ENCODE measurements at regions not wholly inside any gene's neighbourhood (a gene's known extent, or its start where the extent isn't known, plus 50 kb on each side); places are given as distances from the start of the nearest gene placed in this dataset.

DNA sequence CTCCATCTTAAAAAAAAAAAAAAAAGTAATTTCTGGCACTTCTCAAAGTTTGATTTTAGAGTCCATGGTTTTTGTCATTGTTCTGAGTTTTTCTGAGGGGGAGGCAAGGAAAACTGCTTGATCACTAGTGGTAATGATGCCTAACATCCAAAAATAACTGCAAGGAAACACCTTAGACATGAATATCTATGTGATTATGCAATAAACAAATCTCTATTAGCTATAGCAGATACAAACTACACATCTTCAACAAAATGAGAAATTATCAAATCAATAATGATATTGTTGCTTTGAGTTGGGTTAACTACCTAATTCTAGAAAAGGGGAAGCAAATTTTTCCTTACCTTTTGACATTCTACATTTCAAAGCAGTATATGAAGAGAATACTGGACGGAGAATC is 230.9 kb upstream of the JARID2 start:
- WGBS, 2 experiments (ENCODE audit: low coverage in 1 of 2, low lambda C conversion rate in 2 of 2, missing lambda C conversion rate in 2 of 2): 82 to 92% methylated on average over 1 of the region's 1 CpG
- no peak for DNase-seq
- Histone ChIP-seq H3F3A (ENCODE audit: insufficient read depth) (no peaks in the 10 kb centered on the region), H3K27ac (no peak overlapping the region), H4K20me1 (ENCODE audit: insufficient read depth) (no peaks in the 10 kb centered on the region), H2AFZ (no peak overlapping the region), H3K4me2 (ENCODE audit: unreplicated experiment) (no peak overlapping the region), H3K79me2 (ENCODE audit: insufficient read depth) (no peaks in the 10 kb centered on the region), H3K27me3 (replicated peaks; ENCODE audit: insufficient read depth) (no peaks in the 10 kb centered on the region), H3K36me3 (ENCODE audit: low read depth) (no peaks in the 10 kb centered on the region), H3K4me1 (ENCODE audit: insufficient read depth) (no peaks in the 10 kb centered on the region), H3K9ac (no peak overlapping the region), H3K9me2 (ENCODE audit: insufficient read depth) (no peaks in the 10 kb centered on the region), H3K9me3 (ENCODE audit: low read depth) (no peaks in the 10 kb centered on the region), H3K4me3 (no peak overlapping the region)
- in situ Hi-C loops (cut with MboI): no loop called here
- TF ChIP-seq EZH2phosphoT487 (IDR thresholded peaks at IDR 0.05; ENCODE audit: insufficient read depth, low read depth): no peak
- no peak for TF ChIP-seq EZH2 (IDR thresholded peaks at IDR 0.05; ENCODE audit: insufficient read depth, poor library complexity, severe bottlenecking)

- DNase-seq: no peak
- H3F3A ChIP-seq (ENCODE audit: insufficient read depth): no peaks in the 10 kb centered on the region
- no peaks in the 10 kb centered on the region for H3K9me3 ChIP-seq (ENCODE audit: low read depth)
- no peak overlapping the region for H3K4me3 ChIP-seq
- H3K4me1 ChIP-seq (ENCODE audit: insufficient read depth): no peaks in the 10 kb centered on the region
- H4K20me1 ChIP-seq (ENCODE audit: insufficient read depth): no peaks in the 10 kb centered on the region
- TF ChIP-seq EZH2phosphoT487 (IDR thresholded peaks at IDR 0.05; ENCODE audit: insufficient read depth, low read depth) (no peak), EZH2 (IDR thresholded peaks at IDR 0.05; ENCODE audit: insufficient read depth, poor library complexity, severe bottlenecking) (no peak)
- H3K9ac ChIP-seq: no peak overlapping the region
- no peak overlapping the region for H3K4me2 ChIP-seq (ENCODE audit: unreplicated experiment)
- in situ Hi-C loops (cut with MboI): no loop called here
- no peak overlapping the region for H3K27ac ChIP-seq
- no peak overlapping the region for H2AFZ ChIP-seq
- WGBS, 2 experiments (ENCODE audit: low coverage in 1 of 2, low lambda C conversion rate in 2 of 2, missing lambda C conversion rate in 2 of 2): 72 to 76% methylated on average over 6 of the region's 6 CpGs
- H3K79me2 ChIP-seq (ENCODE audit: insufficient read depth): no peaks in the 10 kb centered on the region
- H3K27me3 ChIP-seq (replicated peaks; ENCODE audit: insufficient read depth): no peaks in the 10 kb centered on the region
- H3K36me3 ChIP-seq (ENCODE audit: low read depth): no peaks in the 10 kb centered on the region
- H3K9me2 ChIP-seq (ENCODE audit: insufficient read depth): no peaks in the 10 kb centered on the region
These were observed 229.1 kb upstream of the JARID2 start for GRCh38 chr6:15016813-15017212.

- no peaks in the 10 kb centered on the region for H4K20me1 ChIP-seq (ENCODE audit: insufficient read depth)
- H3F3A ChIP-seq (ENCODE audit: insufficient read depth): no peaks in the 10 kb centered on the region
- H3K9ac ChIP-seq: no peak overlapping the region
- no peaks in the 10 kb centered on the region for H3K36me3 ChIP-seq (ENCODE audit: low read depth)
- TF ChIP-seq EZH2 (IDR thresholded peaks at IDR 0.05; ENCODE audit: insufficient read depth, poor library complexity, severe bottlenecking) (no peak), EZH2phosphoT487 (IDR thresholded peaks at IDR 0.05; ENCODE audit: insufficient read depth, low read depth) (no peak)
- H3K9me2 ChIP-seq (ENCODE audit: insufficient read depth): no peaks in the 10 kb centered on the region
- 20 to 32% methylated on average over 11 of the region's 11 CpGs for WGBS, 2 experiments (ENCODE audit: low coverage in 1 of 2, low lambda C conversion rate in 2 of 2, missing lambda C conversion rate in 2 of 2)
- H3K79me2 ChIP-seq (ENCODE audit: insufficient read depth): no peaks in the 10 kb centered on the region
- H3K27me3 ChIP-seq (replicated peaks; ENCODE audit: insufficient read depth): no peaks in the 10 kb centered on the region
- H3K9me3 ChIP-seq (ENCODE audit: low read depth): no peaks in the 10 kb centered on the region
- DNase-seq: peak; percentile 27
- no peak overlapping the region for H3K27ac ChIP-seq
- in situ Hi-C loops (cut with MboI): no loop called here
- H3K4me3 ChIP-seq: no peak overlapping the region
- no peak overlapping the region for H3K4me2 ChIP-seq (ENCODE audit: unreplicated experiment)
- peak overlapping the region; percentile 12 for H2AFZ ChIP-seq
- H3K4me1 ChIP-seq (ENCODE audit: insufficient read depth): no peaks in the 10 kb centered on the region
These were observed 228.6 kb upstream of the JARID2 start for GRCh38 chr6:15017261-15017660.

DNA sequence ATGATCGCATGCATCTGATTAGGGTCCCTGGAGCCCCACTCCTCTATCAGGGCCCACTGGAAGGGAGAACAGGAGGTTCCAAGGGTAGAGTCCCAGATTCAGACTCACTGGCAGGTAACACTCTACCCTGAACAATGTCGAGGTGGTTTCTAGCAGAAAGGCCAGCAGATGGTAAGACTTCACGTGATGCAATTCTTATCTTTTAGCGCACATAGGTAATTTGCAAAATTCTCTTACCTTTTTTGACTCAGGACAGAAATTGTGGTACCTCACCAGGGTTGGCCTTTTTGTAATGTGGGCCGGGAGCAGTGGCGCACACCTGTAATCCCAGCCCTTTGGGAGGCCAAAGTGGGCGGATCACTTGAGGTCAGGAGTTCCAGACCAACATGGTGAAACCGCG is 228.1 kb upstream of the JARID2 start:
- H3K4me3 ChIP-seq: no peak overlapping the region
- no peak for DNase-seq
- in situ Hi-C loops (cut with MboI): no loop called here
- H2AFZ ChIP-seq: peak overlapping the region; percentile 12
- no peak overlapping the region for H3K9ac ChIP-seq
- H4K20me1 ChIP-seq (ENCODE audit: insufficient read depth): no peaks in the 10 kb centered on the region
- H3F3A ChIP-seq (ENCODE audit: insufficient read depth): no peaks in the 10 kb centered on the region
- H3K9me2 ChIP-seq (ENCODE audit: insufficient read depth): no peaks in the 10 kb centered on the region
- no peaks in the 10 kb centered on the region for H3K79me2 ChIP-seq (ENCODE audit: insufficient read depth)
- 73 to 76% methylated on average over 9 of the region's 9 CpGs for WGBS, 2 experiments (ENCODE audit: low coverage in 1 of 2, low lambda C conversion rate in 2 of 2, missing lambda C conversion rate in 2 of 2)
- TF ChIP-seq EZH2 (IDR thresholded peaks at IDR 0.05; ENCODE audit: insufficient read depth, poor library complexity, severe bottlenecking) (no peak), EZH2phosphoT487 (IDR thresholded peaks at IDR 0.05; ENCODE audit: insufficient read depth, low read depth) (no peak)
- H3K4me2 ChIP-seq (ENCODE audit: unreplicated experiment): no peak overlapping the region
- H3K9me3 ChIP-seq (ENCODE audit: low read depth): no peaks in the 10 kb centered on the region
- no peak overlapping the region for H3K27ac ChIP-seq
- H3K36me3 ChIP-seq (ENCODE audit: low read depth): no peaks in the 10 kb centered on the region
- no peaks in the 10 kb centered on the region for H3K27me3 ChIP-seq (replicated peaks; ENCODE audit: insufficient read depth)
- no peaks in the 10 kb centered on the region for H3K4me1 ChIP-seq (ENCODE audit: insufficient read depth)

All from GM23248 (cell line).